IPS-15b (cell line): ENCODE measurements at regions not wholly inside any gene's neighbourhood (a gene's known extent, or its start where the extent isn't known, plus 50 kb on each side); places are given as distances from the start of the nearest gene placed in this dataset.
"Not testable (repeated sequence)": the region's sequence is repeated elsewhere in the genome, so short reads cannot be mapped to it uniquely, and the experiment has no call there.

ENCODE experiments used
- H3K27me3 ChIP-seq: one replicate; pipeline ENCODE4 v1.6.1; 2013; ENCODE audit warnings: low read length; ENCODE audit not compliant: control insufficient read depth, insufficient read depth
- H3K36me3 ChIP-seq: one replicate; pipeline ENCODE4 v1.6.1; 2013; ENCODE audit warnings: low read length; ENCODE audit not compliant: control insufficient read depth, insufficient read depth
- H3K4me1 ChIP-seq: one replicate; pipeline ENCODE4 v1.6.1; 2013; ENCODE audit warnings: mild to moderate bottlenecking, low read length; ENCODE audit not compliant: control insufficient read depth, insufficient read depth
- H3K4me3 ChIP-seq: one replicate; pipeline ENCODE4 v1.5.1; 2013; ENCODE audit warnings: low read depth, low read length
- H3K9ac ChIP-seq: one replicate; pipeline ENCODE4 v1.6.1; 2013; ENCODE audit warnings: low read depth, mild to moderate bottlenecking, low read length
- H3K9me3 ChIP-seq: one replicate; pipeline ENCODE4 v1.6.1; 2013; ENCODE audit warnings: mild to moderate bottlenecking, low read length; ENCODE audit not compliant: control insufficient read depth, insufficient read depth

- Histone ChIP-seq H3K9ac (no peak overlapping the region), H3K4me1 (peaks cover 15% of the 10 kb centered on the region)
Observed at GRCh38 chr6:106745824-106746582, 116.6 kb downstream of the QRSL1 start.

GRCh38 chr6:106745197-106745770 lies 115.9 kb downstream of the QRSL1 start:
- Histone ChIP-seq H3K9me3 (no peaks in the 10 kb centered on the region), H3K27me3 (no peaks in the 10 kb centered on the region), H3K4me1 (peaks cover 15% of the 10 kb centered on the region), H3K36me3 (no peaks in the 10 kb centered on the region), H3K4me3 (no peak overlapping the region), H3K9ac (no peak overlapping the region)

More at GRCh38 chr6:106745824-106746582, 116.6 kb downstream of the QRSL1 start:
- no peak overlapping the region for H3K4me3 ChIP-seq
- no peaks in the 10 kb centered on the region for H3K27me3 ChIP-seq
- no peaks in the 10 kb centered on the region for H3K36me3 ChIP-seq
- H3K9me3 ChIP-seq: no peaks in the 10 kb centered on the region

- Histone ChIP-seq H3K9me3 (no peaks in the 10 kb centered on the region), H3K27me3 (no peaks in the 10 kb centered on the region), H3K9ac (no peak overlapping the region), H3K36me3 (no peaks in the 10 kb centered on the region), H3K4me3 (no peak overlapping the region), H3K4me1 (peaks cover 12% of the 10 kb centered on the region)
Observed at GRCh38 chr6:106744781-106745180, 115.4 kb downstream of the QRSL1 start.

DNA sequence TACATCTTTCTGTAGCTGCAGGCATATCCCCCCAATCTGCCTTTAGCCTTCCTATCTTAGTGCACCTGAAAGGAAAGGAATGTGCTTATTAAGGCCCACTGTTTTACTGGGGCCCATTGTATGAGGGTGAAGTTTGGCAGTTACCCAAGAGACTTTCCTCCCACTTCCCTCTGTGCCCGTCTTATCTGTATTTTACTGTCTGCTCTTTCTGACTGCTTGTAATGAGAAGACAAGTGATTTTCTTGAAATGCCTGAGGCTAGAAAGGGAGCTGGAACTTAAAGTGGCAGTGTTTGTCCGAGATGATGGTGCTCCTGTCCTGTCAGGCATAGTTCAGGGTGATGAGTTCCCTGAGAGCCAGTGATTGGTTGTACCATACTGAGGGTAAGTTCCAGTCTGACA lies 114.7 kb downstream of the QRSL1 start:
- H3K9ac ChIP-seq, H3K9me3 ChIP-seq, H3K4me3 ChIP-seq, H3K36me3 ChIP-seq, H3K27me3 ChIP-seq, H3K4me1 ChIP-seq: not testable (repeated sequence)

- no peaks in the 10 kb centered on the region for H3K9me3 ChIP-seq
- H3K9ac ChIP-seq: no peak overlapping the region
- H3K4me1 ChIP-seq: peaks cover under 1% of the 10 kb centered on the region
- no peak overlapping the region for H3K4me3 ChIP-seq
- H3K27me3 ChIP-seq: no peaks in the 10 kb centered on the region
- no peaks in the 10 kb centered on the region for H3K36me3 ChIP-seq
Observed at GRCh38 chr6:106743612-106744011, 114.2 kb downstream of the QRSL1 start.

GRCh38 chr6:106740287-106740686 lies 110.9 kb downstream of the QRSL1 start:
- H3K9me3 ChIP-seq: peaks cover 3% of the 10 kb centered on the region
- no peak overlapping the region for H3K4me3 ChIP-seq
- no peaks in the 10 kb centered on the region for H3K27me3 ChIP-seq
- H3K9ac ChIP-seq: no peak overlapping the region
- no peaks in the 10 kb centered on the region for H3K36me3 ChIP-seq
- H3K4me1 ChIP-seq: no peaks in the 10 kb centered on the region

- H3K4me3 ChIP-seq: no peak overlapping the region
- H3K9ac ChIP-seq: no peak overlapping the region
- no peaks in the 10 kb centered on the region for H3K36me3 ChIP-seq
- H3K9me3 ChIP-seq: peaks cover 3% of the 10 kb centered on the region
- H3K27me3 ChIP-seq: no peaks in the 10 kb centered on the region
- peaks cover 2% of the 10 kb centered on the region for H3K4me1 ChIP-seq
Observed at GRCh38 chr6:106739387-106739786, 110.0 kb downstream of the QRSL1 start.

GRCh38 chr6:106736502-106736901 lies 107.1 kb downstream of the QRSL1 start:
- Histone ChIP-seq H3K4me1 (peaks cover 2% of the 10 kb centered on the region), H3K36me3 (no peaks in the 10 kb centered on the region), H3K9me3 (peaks cover 3% of the 10 kb centered on the region), H3K9ac (no peak overlapping the region), H3K27me3 (no peaks in the 10 kb centered on the region), H3K4me3 (no peak overlapping the region)

GRCh38 chr6:106735828-106736227 lies 106.5 kb downstream of the QRSL1 start:
- peaks cover 2% of the 10 kb centered on the region for H3K4me1 ChIP-seq
- H3K9ac ChIP-seq: no peak overlapping the region
- no peak overlapping the region for H3K4me3 ChIP-seq

GRCh38 chr6:106735136-106735633 lies 105.8 kb downstream of the QRSL1 start:
- Histone ChIP-seq H3K4me3 (no peak overlapping the region), H3K27me3 (no peaks in the 10 kb centered on the region), H3K4me1 (peaks cover 2% of the 10 kb centered on the region), H3K36me3 (no peaks in the 10 kb centered on the region), H3K9me3 (peaks cover 3% of the 10 kb centered on the region), H3K9ac (no peak overlapping the region)

More at GRCh38 chr6:106735828-106736227, 106.5 kb downstream of the QRSL1 start:
- Histone ChIP-seq H3K27me3 (no peaks in the 10 kb centered on the region), H3K9me3 (peaks cover 3% of the 10 kb centered on the region), H3K36me3 (no peaks in the 10 kb centered on the region)

DNA sequence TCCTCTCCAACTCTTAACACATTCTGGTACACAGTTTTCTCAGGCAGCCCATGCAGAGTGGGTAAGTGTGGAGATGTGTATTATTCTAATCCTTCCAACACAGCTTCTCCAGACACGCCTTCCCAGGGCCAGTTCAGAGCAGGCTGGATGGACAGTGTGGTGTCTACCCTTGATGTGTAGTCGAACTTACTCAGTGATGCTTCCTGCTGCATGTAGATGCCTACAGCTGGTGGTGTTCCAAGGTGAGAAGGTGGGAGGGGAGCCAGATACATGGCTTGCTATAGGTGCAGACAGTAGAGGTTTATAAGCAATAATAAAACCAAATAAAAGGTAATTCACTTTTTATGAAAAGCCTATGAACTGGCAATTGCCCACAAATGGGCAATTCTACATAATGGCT lies 104.0 kb downstream of the QRSL1 start:
- H3K4me1 ChIP-seq: peaks cover 2% of the 10 kb centered on the region
- no peaks in the 10 kb centered on the region for H3K36me3 ChIP-seq
- H3K4me3 ChIP-seq: no peak overlapping the region
- no peak overlapping the region for H3K9ac ChIP-seq
- H3K27me3 ChIP-seq: no peaks in the 10 kb centered on the region
- H3K9me3 ChIP-seq: peaks cover 3% of the 10 kb centered on the region

GRCh38 chr6:106732376-106732940 lies 103.1 kb downstream of the QRSL1 start:
- peaks cover 2% of the 10 kb centered on the region for H3K4me1 ChIP-seq

More at GRCh38 chr6:106732376-106732940, 103.1 kb downstream of the QRSL1 start:
- Histone ChIP-seq H3K27me3 (no peaks in the 10 kb centered on the region), H3K4me3 (no peak overlapping the region), H3K36me3 (no peaks in the 10 kb centered on the region), H3K9ac (no peak overlapping the region), H3K9me3 (peaks cover 3% of the 10 kb centered on the region)
